ENCODE measurements at regions not wholly inside any gene's neighbourhood (a gene's known extent, or its start where the extent isn't known, plus 50 kb on each side); places are given as distances from the start of the nearest gene placed in this dataset.

DNA sequence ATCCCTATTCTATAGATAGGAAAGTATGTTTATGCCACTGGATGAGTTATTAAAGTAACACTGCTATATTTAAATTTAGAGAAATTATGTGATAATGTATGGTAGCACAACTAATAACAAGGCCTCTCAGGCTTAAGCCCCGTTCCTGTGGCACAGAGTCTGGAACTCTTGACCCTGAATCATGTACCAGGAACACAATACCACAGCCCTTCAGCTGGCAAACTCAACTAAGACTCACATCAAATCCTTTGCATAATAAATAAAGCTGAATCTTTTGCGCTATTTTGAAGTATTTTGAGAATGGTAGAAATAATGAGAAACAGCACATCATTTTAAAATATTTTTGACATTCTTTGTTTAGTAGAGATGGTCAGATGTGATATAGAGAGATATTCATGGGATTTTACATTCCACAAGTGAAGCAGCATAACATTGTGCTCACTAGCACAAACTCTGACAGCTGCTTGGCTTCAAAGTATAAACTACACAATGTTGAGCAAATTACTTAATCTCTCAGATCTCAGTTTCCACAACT lies 478.4 kb upstream of the FAM241A start:
- BruUV-seq (replicated peaks), result no TSS peak
- intact Hi-C loops (cut with micrococcal nuclease; ENCODE audit: unreplicated experiment) (no loop called here), in situ Hi-C loops (cut with HindIII; ENCODE audit: low pct_unique_long_range_greater_than_20kb, low sequenced_read_pairs) (no loop called here)
- ChIA-PET POLR2A (interaction anchor here (0.7 kb wide), 1 partner anchor 355 kb away, joined by 3 read pairs; no protein-coding TSS in a partner anchor), CTCF (interaction anchor here (0.5 to 0.7 kb wide), 2 partner anchors 10 to 94 kb away, joined by 3 read pairs; no protein-coding TSS in a partner anchor)
- Histone ChIP-seq H3K9me3 (ENCODE audit: control insufficient read depth, insufficient read depth, low read depth, low read length) (no peaks in the 10 kb centered on the region), H3K36me3 (ENCODE audit: control insufficient read depth, insufficient read depth, low read length) (no peaks in the 10 kb centered on the region), H3K4me1 (ENCODE audit: control insufficient read depth, insufficient read depth, low read length) (no peaks in the 10 kb centered on the region), H3K27ac (ENCODE audit: low read length) (no peak overlapping the region), H3K27me3 (ENCODE audit: control insufficient read depth, insufficient read depth, low read length) (no peaks in the 10 kb centered on the region), H3K4me3 (ENCODE audit: low read depth in 2 of 2, low read length in 2 of 2) (no peak overlapping the region)
- no peak for ATAC-seq
- TF ChIP-seq SIN3A (IDR thresholded peaks at IDR 0.05; ENCODE audit: borderline replicate concordance, insufficient read depth, low read depth, low read length), result no peak
- TF ChIP-seq TCF7L2 (IDR thresholded peaks at IDR 0.05; ENCODE audit: low read depth, low read length), result no peak
- no peak for TF ChIP-seq CTCF (IDR thresholded peaks at IDR 0.05)
- TF ChIP-seq POLR2AphosphoS5 (IDR thresholded peaks at IDR 0.05; ENCODE audit: low read depth, low read length), result no peak
- TF ChIP-seq, protein P1, sequence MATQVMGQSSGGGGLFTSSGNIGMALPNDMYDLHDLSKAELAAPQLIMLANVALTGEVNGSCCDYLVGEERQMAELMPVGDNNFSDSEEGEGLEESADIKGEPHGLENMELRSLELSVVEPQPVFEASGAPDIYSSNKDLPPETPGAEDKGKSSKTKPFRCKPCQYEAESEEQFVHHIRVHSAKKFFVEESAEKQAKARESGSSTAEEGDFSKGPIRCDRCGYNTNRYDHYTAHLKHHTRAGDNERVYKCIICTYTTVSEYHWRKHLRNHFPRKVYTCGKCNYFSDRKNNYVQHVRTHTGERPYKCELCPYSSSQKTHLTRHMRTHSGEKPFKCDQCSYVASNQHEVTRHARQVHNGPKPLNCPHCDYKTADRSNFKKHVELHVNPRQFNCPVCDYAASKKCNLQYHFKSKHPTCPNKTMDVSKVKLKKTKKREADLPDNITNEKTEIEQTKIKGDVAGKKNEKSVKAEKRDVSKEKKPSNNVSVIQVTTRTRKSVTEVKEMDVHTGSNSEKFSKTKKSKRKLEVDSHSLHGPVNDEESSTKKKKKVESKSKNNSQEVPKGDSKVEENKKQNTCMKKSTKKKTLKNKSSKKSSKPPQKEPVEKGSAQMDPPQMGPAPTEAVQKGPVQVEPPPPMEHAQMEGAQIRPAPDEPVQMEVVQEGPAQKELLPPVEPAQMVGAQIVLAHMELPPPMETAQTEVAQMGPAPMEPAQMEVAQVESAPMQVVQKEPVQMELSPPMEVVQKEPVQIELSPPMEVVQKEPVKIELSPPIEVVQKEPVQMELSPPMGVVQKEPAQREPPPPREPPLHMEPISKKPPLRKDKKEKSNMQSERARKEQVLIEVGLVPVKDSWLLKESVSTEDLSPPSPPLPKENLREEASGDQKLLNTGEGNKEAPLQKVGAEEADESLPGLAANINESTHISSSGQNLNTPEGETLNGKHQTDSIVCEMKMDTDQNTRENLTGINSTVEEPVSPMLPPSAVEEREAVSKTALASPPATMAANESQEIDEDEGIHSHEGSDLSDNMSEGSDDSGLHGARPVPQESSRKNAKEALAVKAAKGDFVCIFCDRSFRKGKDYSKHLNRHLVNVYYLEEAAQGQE (IDR thresholded peaks at IDR 0.05; ENCODE audit: insufficient read depth in 1 of 2, low read depth in 2 of 2, low read length in 1 of 2), result no peak
- DNase-seq (ENCODE audit: low read depth, low spot score), result no peak

DNA sequence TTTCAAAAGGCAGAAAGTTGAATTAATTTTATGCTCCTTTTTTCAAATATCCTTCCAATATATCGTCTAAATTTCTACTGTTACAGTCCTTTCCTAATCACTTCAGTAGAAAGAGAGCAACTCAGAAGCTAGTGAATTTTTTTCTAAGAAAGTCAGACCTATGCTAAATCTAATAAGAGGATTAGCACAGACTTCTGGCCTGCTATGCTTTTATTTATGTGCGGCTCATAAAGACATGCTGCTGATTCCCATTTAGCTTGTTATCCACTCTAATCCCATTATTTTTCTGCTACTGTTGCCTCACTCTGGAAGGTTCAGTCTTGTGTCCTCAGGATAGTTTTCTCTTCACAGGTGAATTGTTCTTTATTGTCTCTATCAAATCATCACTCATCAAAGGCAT lies 473.5 kb upstream of the FAM241A start:
- DNase-seq (ENCODE audit: low read depth, low spot score) (no peak), ATAC-seq (no peak)
- H3K27me3 ChIP-seq (ENCODE audit: control insufficient read depth, insufficient read depth, low read length), result no peaks in the 10 kb centered on the region
- no peaks in the 10 kb centered on the region for H3K36me3 ChIP-seq (ENCODE audit: control insufficient read depth, insufficient read depth, low read length)
- no TSS peak for BruUV-seq (replicated peaks)
- intact Hi-C loops (cut with micrococcal nuclease; ENCODE audit: unreplicated experiment), result no loop called here
- H3K4me3 ChIP-seq (ENCODE audit: low read depth in 2 of 2, low read length in 2 of 2), result no peak overlapping the region
- no peaks in the 10 kb centered on the region for H3K9me3 ChIP-seq (ENCODE audit: control insufficient read depth, insufficient read depth, low read depth, low read length)
- no peaks in the 10 kb centered on the region for H3K4me1 ChIP-seq (ENCODE audit: control insufficient read depth, insufficient read depth, low read length)
- ChIA-PET CTCF (no interaction called here), POLR2A (no interaction called here)
- TF ChIP-seq, protein P1 (IDR thresholded peaks at IDR 0.05; ENCODE audit: insufficient read depth in 1 of 2, low read depth in 2 of 2, low read length in 1 of 2), result no peak
- TF ChIP-seq CTCF (IDR thresholded peaks at IDR 0.05) (no peak), POLR2AphosphoS5 (IDR thresholded peaks at IDR 0.05; ENCODE audit: low read depth, low read length) (no peak), TCF7L2 (IDR thresholded peaks at IDR 0.05; ENCODE audit: low read depth, low read length) (no peak), SIN3A (IDR thresholded peaks at IDR 0.05; ENCODE audit: borderline replicate concordance, insufficient read depth, low read depth, low read length) (no peak)
- in situ Hi-C loops (cut with HindIII; ENCODE audit: low pct_unique_long_range_greater_than_20kb, low sequenced_read_pairs), result no loop called here
- no peak overlapping the region for H3K27ac ChIP-seq (ENCODE audit: low read length)
